ENCODE measurements at regions not wholly inside any gene's neighbourhood (a gene's known extent, or its start where the extent isn't known, plus 50 kb on each side); places are given as distances from the start of the nearest gene placed in this dataset.
A peak's percentile ranks its signal among the peaks of the same experiment; 100 is the strongest.

DNA sequence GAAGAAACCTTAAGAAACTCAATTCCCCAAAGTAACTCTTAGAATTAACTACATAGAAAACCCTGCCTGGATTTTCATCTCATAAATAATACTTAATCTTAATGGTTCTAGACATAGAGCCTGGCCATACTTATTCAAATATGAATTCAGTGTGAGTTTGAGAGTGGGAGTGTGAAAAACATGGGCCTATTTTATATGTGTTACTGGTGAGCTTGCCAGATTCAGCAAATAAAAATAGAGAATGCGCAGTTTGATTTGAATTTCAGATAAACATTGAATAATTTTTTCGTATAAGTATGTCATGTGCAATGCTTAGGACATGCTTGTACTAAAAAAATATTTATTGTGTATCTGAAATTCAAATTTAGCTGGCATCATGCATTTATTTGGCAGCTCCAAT, 473.9 kb upstream of the FZD8 start:
- Histone ChIP-seq H3K27ac (no peak overlapping the region), H3K4me1 (peaks cover 0 to under 1% (median 0%) of the 10 kb centered on the region in 4 donors), H3K9me3 (no peaks in the 10 kb centered on the region), H3K36me3 (no peaks in the 10 kb centered on the region), H3K27me3 (no peaks in the 10 kb centered on the region), H3K4me3 (no peak overlapping the region)
- TF ChIP-seq POLR2A (IDR thresholded peaks at IDR 0.05) (no peak), CTCF (IDR thresholded peaks at IDR 0.05) (no peak)
- ATAC-seq = no peak
- DNase-seq = no peak
- intact Hi-C loops (cut with DNase I) = no loop called here
- 72% methylated on average over 2 of the region's 2 CpGs for WGBS (ENCODE audit: insufficient coverage, low coverage, low lambda C conversion rate, missing lambda C conversion rate)

DNA sequence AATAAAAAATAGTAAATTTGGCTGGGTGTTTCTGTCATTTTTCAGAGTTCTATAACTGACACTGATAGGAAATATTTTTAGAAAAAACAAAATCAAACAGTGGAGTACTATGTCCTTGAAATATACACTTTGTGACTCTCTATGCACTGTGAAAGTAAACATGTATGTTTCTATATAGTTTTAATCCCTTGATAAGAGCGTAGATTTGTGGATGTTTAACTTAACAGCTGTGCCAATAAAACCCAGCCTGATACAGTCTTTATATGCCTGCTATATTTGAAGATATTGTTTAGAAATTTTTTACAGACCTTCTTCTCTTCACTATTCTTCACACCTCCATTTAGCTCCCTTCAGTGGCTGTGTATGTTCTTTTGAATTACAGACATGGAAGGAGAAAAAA, 473.3 kb upstream of the FZD8 start:
- Histone ChIP-seq H3K27ac (no peak overlapping the region), H3K4me1 (peaks cover 0 to 7% (median 0%) of the 10 kb centered on the region in 4 donors), H3K4me3 (no peak overlapping the region), H3K36me3 (no peaks in the 10 kb centered on the region), H3K27me3 (no peaks in the 10 kb centered on the region), H3K9me3 (no peaks in the 10 kb centered on the region)
- TF ChIP-seq CTCF (IDR thresholded peaks at IDR 0.05) (no peak), POLR2A (IDR thresholded peaks at IDR 0.05) (no peak)
- ATAC-seq = no peak
- WGBS (ENCODE audit: insufficient coverage, low coverage, low lambda C conversion rate, missing lambda C conversion rate) = 80% methylated on average over 1 of the region's 1 CpG
- no peak for DNase-seq
- intact Hi-C loops (cut with DNase I) = no loop called here

- H3K4me3 ChIP-seq = no peak overlapping the region
- no peaks in the 10 kb centered on the region for H3K27me3 ChIP-seq
- DNase-seq = no peak
- peaks cover 0 to 11% (median 0%) of the 10 kb centered on the region in 4 donors for H3K4me1 ChIP-seq
- no peak for TF ChIP-seq POLR2A (IDR thresholded peaks at IDR 0.05)
- H3K27ac ChIP-seq = no peak overlapping the region
- no peaks in the 10 kb centered on the region for H3K36me3 ChIP-seq
- intact Hi-C loops (cut with DNase I) = no loop called here
- no peaks in the 10 kb centered on the region for H3K9me3 ChIP-seq
- ATAC-seq = peak in 1 of 4 donors; percentile 90
- 60% methylated on average over 1 of the region's 1 CpG for WGBS (ENCODE audit: insufficient coverage, low coverage, low lambda C conversion rate, missing lambda C conversion rate)
Measured at GRCh38 chr10:36114913-36115312, 472.8 kb upstream of the FZD8 start.

- no peak overlapping the region for H3K27ac ChIP-seq
- WGBS (ENCODE audit: insufficient coverage, low coverage, low lambda C conversion rate, missing lambda C conversion rate) = 100% methylated on average over 1 of the region's 1 CpG
- H3K9me3 ChIP-seq = no peaks in the 10 kb centered on the region
- peaks cover 0 to 12% (median 2%) of the 10 kb centered on the region in 4 donors for H3K4me1 ChIP-seq
- intact Hi-C loops (cut with DNase I) = no loop called here
- no peaks in the 10 kb centered on the region for H3K36me3 ChIP-seq
- no peak for TF ChIP-seq CTCF (IDR thresholded peaks at IDR 0.05)
- TF ChIP-seq POLR2A (IDR thresholded peaks at IDR 0.05) = no peak
- H3K27me3 ChIP-seq = no peaks in the 10 kb centered on the region
- no peak overlapping the region for H3K4me3 ChIP-seq
- no peak for ATAC-seq
- DNase-seq = no peak
Measured at GRCh38 chr10:36114141-36114540, 472.0 kb upstream of the FZD8 start.

DNA sequence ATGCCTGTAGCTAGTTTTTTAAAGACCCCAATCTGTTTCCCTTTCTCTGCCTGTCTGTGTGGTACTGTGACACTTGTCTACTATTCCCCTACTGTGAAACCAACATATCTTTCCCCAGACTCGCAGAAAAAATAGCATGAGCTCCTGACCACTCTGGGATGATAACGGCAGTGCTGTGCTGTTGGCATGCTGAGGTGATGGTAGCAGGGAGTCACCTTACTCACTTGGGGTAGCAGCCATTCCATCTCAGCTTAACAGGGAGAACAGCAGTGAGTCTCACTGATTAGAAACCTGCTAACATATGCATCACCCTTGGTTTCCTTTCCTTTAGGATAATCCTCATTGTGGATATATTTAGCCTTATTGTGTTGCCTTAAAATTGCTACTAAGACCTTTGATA, 469.6 kb upstream of the FZD8 start:
- H3K27ac ChIP-seq = no peak overlapping the region
- no peaks in the 10 kb centered on the region for H3K36me3 ChIP-seq
- WGBS (ENCODE audit: insufficient coverage, low coverage, low lambda C conversion rate, missing lambda C conversion rate) = 65% methylated on average over 2 of the region's 2 CpGs
- H3K4me1 ChIP-seq = peaks cover 0 to 12% (median 2%) of the 10 kb centered on the region in 4 donors
- H3K27me3 ChIP-seq = no peaks in the 10 kb centered on the region
- H3K9me3 ChIP-seq = no peaks in the 10 kb centered on the region
- ATAC-seq = no peak
- TF ChIP-seq POLR2A (IDR thresholded peaks at IDR 0.05) (no peak), CTCF (IDR thresholded peaks at IDR 0.05) (no peak)
- intact Hi-C loops (cut with DNase I) = no loop called here
- H3K4me3 ChIP-seq = no peak overlapping the region
- DNase-seq = no peak

Measured in right lobe of liver (tissue), 6 donors.